GM13977 (cell line): ENCODE measurements at regions not wholly inside any gene's neighbourhood (a gene's known extent, or its start where the extent isn't known, plus 50 kb on each side); places are given as distances from the start of the nearest gene placed in this dataset.
"Not testable (repeated sequence)": the region's sequence is repeated elsewhere in the genome, so short reads cannot be mapped to it uniquely, and the experiment has no call there.

Experiments
- DNase-seq: peaks from one replicate; pipeline ENCODE4 v3.0.0; 2012; ENCODE audit warnings: low spot score
- in situ Hi-C: fragments of 300-500 bp; cut with MboI; formaldehyde crosslinking; loops from one replicate; pipeline ENCODE4 v1.12.0; 2022; ENCODE audit warnings: low sequenced_read_pairs, low pct_unique_long_range_greater_than_20kb, mixed read lengths, inconsistent platforms; ENCODE audit not compliant: unreplicated experiment
- TF ChIP-seq, protein P1 (sequence below): IDR thresholded peaks from 2 replicates; pipeline ENCODE4 v1.5.1; 2012; ENCODE audit warnings: mild to moderate bottlenecking, control low read depth; ENCODE audit not compliant: insufficient read depth; ENCODE audit errors: extremely low read depth, missing control alignments

DNA sequence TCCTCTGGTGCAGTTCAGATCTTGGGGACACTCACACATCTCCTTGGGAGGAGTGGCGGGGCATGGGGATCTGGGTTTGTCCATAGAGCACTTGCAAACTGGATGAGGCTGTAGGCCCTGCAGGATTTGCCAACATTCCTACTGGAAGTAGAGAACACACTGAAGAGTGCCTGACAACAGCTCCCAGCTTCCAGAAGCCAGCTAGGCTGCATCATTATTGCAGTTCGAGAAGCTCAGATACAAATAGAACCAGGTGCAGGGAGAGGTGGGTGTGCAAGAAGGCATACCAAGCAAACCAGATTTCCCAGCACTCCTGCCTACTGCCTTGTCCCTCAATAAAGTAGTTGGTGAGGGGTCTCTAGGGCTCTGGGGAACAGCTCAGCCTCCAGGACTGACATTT is 52.5 kb downstream of the RHOB start:
- DNase-seq = no peak
- in situ Hi-C loops = no loop called here
- TF ChIP-seq, protein P1, sequence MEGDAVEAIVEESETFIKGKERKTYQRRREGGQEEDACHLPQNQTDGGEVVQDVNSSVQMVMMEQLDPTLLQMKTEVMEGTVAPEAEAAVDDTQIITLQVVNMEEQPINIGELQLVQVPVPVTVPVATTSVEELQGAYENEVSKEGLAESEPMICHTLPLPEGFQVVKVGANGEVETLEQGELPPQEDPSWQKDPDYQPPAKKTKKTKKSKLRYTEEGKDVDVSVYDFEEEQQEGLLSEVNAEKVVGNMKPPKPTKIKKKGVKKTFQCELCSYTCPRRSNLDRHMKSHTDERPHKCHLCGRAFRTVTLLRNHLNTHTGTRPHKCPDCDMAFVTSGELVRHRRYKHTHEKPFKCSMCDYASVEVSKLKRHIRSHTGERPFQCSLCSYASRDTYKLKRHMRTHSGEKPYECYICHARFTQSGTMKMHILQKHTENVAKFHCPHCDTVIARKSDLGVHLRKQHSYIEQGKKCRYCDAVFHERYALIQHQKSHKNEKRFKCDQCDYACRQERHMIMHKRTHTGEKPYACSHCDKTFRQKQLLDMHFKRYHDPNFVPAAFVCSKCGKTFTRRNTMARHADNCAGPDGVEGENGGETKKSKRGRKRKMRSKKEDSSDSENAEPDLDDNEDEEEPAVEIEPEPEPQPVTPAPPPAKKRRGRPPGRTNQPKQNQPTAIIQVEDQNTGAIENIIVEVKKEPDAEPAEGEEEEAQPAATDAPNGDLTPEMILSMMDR = no peak

DNA sequence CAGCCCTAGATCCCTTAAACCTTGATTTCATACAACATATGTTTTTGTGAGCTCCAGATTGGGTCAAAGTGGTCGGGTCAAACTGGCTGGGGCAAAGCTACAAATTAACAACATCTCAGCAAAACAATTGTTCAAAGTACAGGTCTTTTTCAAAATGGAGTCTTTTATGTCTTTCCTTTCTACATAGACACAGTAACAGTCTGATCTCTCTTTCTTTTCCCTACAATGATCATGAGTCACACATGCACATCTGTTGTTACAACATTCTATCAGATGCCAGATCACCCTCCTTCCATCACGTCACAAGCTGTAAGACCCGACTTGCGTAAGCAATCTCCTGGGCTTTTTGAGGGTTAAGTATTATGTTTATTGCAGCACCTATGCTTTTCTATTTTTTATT is 55.1 kb downstream of the RHOB start:
- TF ChIP-seq, protein P1 = no peak
- in situ Hi-C loops = no loop called here
- DNase-seq = no peak

DNA sequence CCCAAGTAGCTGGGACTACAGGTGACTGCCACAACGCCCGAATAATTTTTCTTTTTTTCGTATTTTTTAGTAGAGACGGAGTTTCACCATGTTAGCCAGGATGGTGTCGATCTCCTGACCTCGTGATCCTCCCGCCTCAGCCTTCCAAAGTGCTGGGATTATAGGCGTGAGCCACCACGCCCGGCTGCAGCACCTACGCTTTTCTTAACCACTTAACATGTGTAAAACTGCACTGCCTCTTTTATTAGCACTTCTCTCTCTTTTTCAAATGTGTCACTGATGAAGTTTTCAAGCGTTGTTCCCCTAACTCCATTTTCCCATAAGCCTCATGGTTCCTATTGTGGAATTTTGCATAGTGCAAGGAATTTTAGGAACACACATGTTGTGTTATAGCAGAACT is 55.6 kb downstream of the RHOB start:
- in situ Hi-C loops, DNase-seq: not testable (repeated sequence)

- in situ Hi-C loops = no loop called here
- DNase-seq = no peak
- TF ChIP-seq, protein P1 = no peak
Measured at GRCh38 chr2:20504174-20504573, 57.3 kb downstream of the RHOB start.

- in situ Hi-C loops = no loop called here
- TF ChIP-seq, protein P1 = no peak
- no peak for DNase-seq
Measured at GRCh38 chr2:20506201-20506685, 59.4 kb downstream of the RHOB start.

GRCh38 chr2:20507166-20507692 is 60.4 kb downstream of the RHOB start:
- DNase-seq = peak; percentile 75
- in situ Hi-C loops = no loop called here
- TF ChIP-seq, protein P1 = no peak

GRCh38 chr2:20507711-20508110 is 60.8 kb downstream of the RHOB start:
- in situ Hi-C loops = no loop called here
- DNase-seq = no peak
- TF ChIP-seq, protein P1 = no peak
